ENCODE measurements at regions not wholly inside any gene's neighbourhood (a gene's known extent, or its start where the extent isn't known, plus 50 kb on each side); places are given as distances from the start of the nearest gene placed in this dataset.

GRCh38 chr1:55541296-55541695, 326.1 kb upstream of the USP24 start:
- TF ChIP-seq, protein P1, sequence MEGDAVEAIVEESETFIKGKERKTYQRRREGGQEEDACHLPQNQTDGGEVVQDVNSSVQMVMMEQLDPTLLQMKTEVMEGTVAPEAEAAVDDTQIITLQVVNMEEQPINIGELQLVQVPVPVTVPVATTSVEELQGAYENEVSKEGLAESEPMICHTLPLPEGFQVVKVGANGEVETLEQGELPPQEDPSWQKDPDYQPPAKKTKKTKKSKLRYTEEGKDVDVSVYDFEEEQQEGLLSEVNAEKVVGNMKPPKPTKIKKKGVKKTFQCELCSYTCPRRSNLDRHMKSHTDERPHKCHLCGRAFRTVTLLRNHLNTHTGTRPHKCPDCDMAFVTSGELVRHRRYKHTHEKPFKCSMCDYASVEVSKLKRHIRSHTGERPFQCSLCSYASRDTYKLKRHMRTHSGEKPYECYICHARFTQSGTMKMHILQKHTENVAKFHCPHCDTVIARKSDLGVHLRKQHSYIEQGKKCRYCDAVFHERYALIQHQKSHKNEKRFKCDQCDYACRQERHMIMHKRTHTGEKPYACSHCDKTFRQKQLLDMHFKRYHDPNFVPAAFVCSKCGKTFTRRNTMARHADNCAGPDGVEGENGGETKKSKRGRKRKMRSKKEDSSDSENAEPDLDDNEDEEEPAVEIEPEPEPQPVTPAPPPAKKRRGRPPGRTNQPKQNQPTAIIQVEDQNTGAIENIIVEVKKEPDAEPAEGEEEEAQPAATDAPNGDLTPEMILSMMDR (IDR thresholded peaks at IDR 0.05) = no peak
- TF ChIP-seq POLR2A (IDR thresholded peaks at IDR 0.05) = no peak
